RPMI7951 (cell line): ENCODE measurements at regions not wholly inside any gene's neighbourhood (a gene's known extent, or its start where the extent isn't known, plus 50 kb on each side); places are given as distances from the start of the nearest gene placed in this dataset.

Experiments
- DNase-seq: peaks from one replicate; pipeline ENCODE4 v3.0.0-alpha.2; 2012; ENCODE audit warnings: low read depth

GRCh38 chr2:134200036-134200618 lies 53.7 kb upstream of the MGAT5 start:
- no peak for DNase-seq

GRCh38 chr2:134201533-134201932 lies 52.3 kb upstream of the MGAT5 start:
- no peak for DNase-seq

GRCh38 chr2:134202371-134202770 lies 51.5 kb upstream of the MGAT5 start:
- no peak for DNase-seq

- no peak for DNase-seq
Measured at GRCh38 chr2:134203175-134203574, 50.7 kb upstream of the MGAT5 start.
